ENCODE measurements at regions not wholly inside any gene's neighbourhood (a gene's known extent, or its start where the extent isn't known, plus 50 kb on each side); places are given as distances from the start of the nearest gene placed in this dataset.

GRCh38 chr11:47906066-47906465 lies 57.9 kb upstream of the NUP160 start:
- Histone ChIP-seq H3K4me1 (ENCODE audit: control insufficient read depth in 4 of 4, insufficient read depth in 4 of 4, low read length in 3 of 4) (no peaks in the 10 kb centered on the region), H3K36me3 (ENCODE audit: control insufficient read depth in 4 of 4, insufficient read depth in 3 of 4, low read depth in 1 of 4, low read length in 3 of 4) (no peaks in the 10 kb centered on the region), H3K27me3 (ENCODE audit: control insufficient read depth in 4 of 4, insufficient read depth in 4 of 4, low read length in 3 of 4) (no peaks in the 10 kb centered on the region), H3K27ac (ENCODE audit: low read depth in 1 of 2, low read length in 2 of 2) (no peak overlapping the region), H3K9me3 (ENCODE audit: control insufficient read depth in 4 of 4, low read length in 3 of 4) (no peaks in the 10 kb centered on the region), H3K4me3 (ENCODE audit: low read depth in 1 of 3, low read length in 3 of 3) (no peak overlapping the region), H3K9ac (ENCODE audit: low read depth in 1 of 2, low read length in 2 of 2) (no peak overlapping the region)
- WGBS, result 93% methylated on average over 6 of the region's 6 CpGs
- TF ChIP-seq GABPA (IDR thresholded peaks at IDR 0.05 in 1 of 2, conservative IDR thresholded peaks at IDR 0.05 in 1 of 2), result no peak
- DNase-seq (ENCODE audit: low spot score), result no peak

- no peaks in the 10 kb centered on the region for H3K9me3 ChIP-seq (ENCODE audit: control insufficient read depth in 4 of 4, low read length in 3 of 4)
- no peak overlapping the region for H3K9ac ChIP-seq (ENCODE audit: low read depth in 1 of 2, low read length in 2 of 2)
- no peaks in the 10 kb centered on the region for H3K36me3 ChIP-seq (ENCODE audit: control insufficient read depth in 4 of 4, insufficient read depth in 3 of 4, low read depth in 1 of 4, low read length in 3 of 4)
- H3K4me1 ChIP-seq (ENCODE audit: control insufficient read depth in 4 of 4, insufficient read depth in 4 of 4, low read length in 3 of 4), result no peaks in the 10 kb centered on the region
- 92% methylated on average over 22 of the region's 22 CpGs for WGBS
- H3K4me3 ChIP-seq (ENCODE audit: low read depth in 1 of 3, low read length in 3 of 3), result no peak overlapping the region
- no peak overlapping the region for H3K27ac ChIP-seq (ENCODE audit: low read depth in 1 of 2, low read length in 2 of 2)
- TF ChIP-seq SP1 (IDR thresholded peaks at IDR 0.05), result no peak
- TF ChIP-seq CTCF (IDR thresholded peaks at IDR 0.05; ENCODE audit: low read depth, low read length, missing input control), result no peak
- TF ChIP-seq FOXA2 (IDR thresholded peaks at IDR 0.05), result no peak
- no peak for TF ChIP-seq ZBTB33 (IDR thresholded peaks at IDR 0.05)
- TF ChIP-seq MAX (IDR thresholded peaks at IDR 0.05), result no peak
- TF ChIP-seq RAD21 (IDR thresholded peaks at IDR 0.05), result no peak
- no peaks in the 10 kb centered on the region for H3K27me3 ChIP-seq (ENCODE audit: control insufficient read depth in 4 of 4, insufficient read depth in 4 of 4, low read length in 3 of 4)
- no peak for DNase-seq (ENCODE audit: low spot score)
These were observed 57.4 kb upstream of the NUP160 start for GRCh38 chr11:47905358-47906059.

GRCh38 chr11:47904808-47905207 lies 56.7 kb upstream of the NUP160 start:
- Histone ChIP-seq H3K27me3 (ENCODE audit: control insufficient read depth in 4 of 4, insufficient read depth in 4 of 4, low read length in 3 of 4) (no peaks in the 10 kb centered on the region), H3K9ac (ENCODE audit: low read depth in 1 of 2, low read length in 2 of 2) (no peak overlapping the region), H3K9me3 (ENCODE audit: control insufficient read depth in 4 of 4, low read length in 3 of 4) (no peaks in the 10 kb centered on the region), H3K4me3 (ENCODE audit: low read depth in 1 of 3, low read length in 3 of 3) (no peak overlapping the region), H3K27ac (ENCODE audit: low read depth in 1 of 2, low read length in 2 of 2) (no peak overlapping the region), H3K36me3 (ENCODE audit: control insufficient read depth in 4 of 4, insufficient read depth in 3 of 4, low read depth in 1 of 4, low read length in 3 of 4) (no peaks in the 10 kb centered on the region), H3K4me1 (ENCODE audit: control insufficient read depth in 4 of 4, insufficient read depth in 4 of 4, low read length in 3 of 4) (no peaks in the 10 kb centered on the region)
- WGBS, result 95% methylated on average over 9 of the region's 9 CpGs
- DNase-seq (ENCODE audit: low spot score), result no peak
- no peak for TF ChIP-seq TAF1 (conservative IDR thresholded peaks at IDR 0.05)
- no peak for TF ChIP-seq YY1 (IDR thresholded peaks at IDR 0.05)
- TF ChIP-seq NR2F2 (IDR thresholded peaks at IDR 0.05), result no peak
- TF ChIP-seq ZBTB33 (IDR thresholded peaks at IDR 0.05), result no peak
- TF ChIP-seq HNF4G (IDR thresholded peaks at IDR 0.05), result no peak
- TF ChIP-seq FOXA1 (IDR thresholded peaks at IDR 0.05), result no peak
- TF ChIP-seq JUND (IDR thresholded peaks at IDR 0.05), result no peak
- TF ChIP-seq EGR1 (IDR thresholded peaks at IDR 0.05; ENCODE audit: low read depth in 2 of 2), result no peak
- no peak for TF ChIP-seq FOXA2 (IDR thresholded peaks at IDR 0.05)
- TF ChIP-seq RXRA (IDR thresholded peaks at IDR 0.05), result no peak
- TF ChIP-seq REST (IDR thresholded peaks at IDR 0.05), result no peak
- no peak for TF ChIP-seq GABPA (IDR thresholded peaks at IDR 0.05 in 1 of 2, conservative IDR thresholded peaks at IDR 0.05 in 1 of 2)
- no peak for TF ChIP-seq MAX (IDR thresholded peaks at IDR 0.05)
